HG02763 (cell line): ENCODE measurements at regions not wholly inside any gene's neighbourhood (a gene's known extent, or its start where the extent isn't known, plus 50 kb on each side); places are given as distances from the start of the nearest gene placed in this dataset.
"Not testable (repeated sequence)": the region's sequence is repeated elsewhere in the genome, so short reads cannot be mapped to it uniquely, and the experiment has no call there.

Experiments
- ATAC-seq: cut with Tn5 transposase; IDR thresholded peaks from one replicate; pipeline ENCODE4 v1.9.1; 2021; ENCODE audit warnings: mild to moderate bottlenecking, moderate library complexity; ENCODE audit not compliant: unreplicated experiment

GRCh38 chr7:92976931-92977330, 140.6 kb upstream of the CDK6 start:
- no peak for ATAC-seq

GRCh38 chr7:92973974-92974373, 137.6 kb upstream of the CDK6 start:
- no peak for ATAC-seq

- no peak for ATAC-seq
Measured at GRCh38 chr7:92973293-92973731, 136.9 kb upstream of the CDK6 start.

GRCh38 chr7:92972441-92972840, 136.1 kb upstream of the CDK6 start:
- ATAC-seq = no peak

GRCh38 chr7:92969061-92969460, 132.7 kb upstream of the CDK6 start:
- ATAC-seq = no peak

GRCh38 chr7:92968502-92968901, 132.1 kb upstream of the CDK6 start:
- peak; percentile 58 for ATAC-seq

GRCh38 chr7:92967238-92967637, 130.9 kb upstream of the CDK6 start:
- ATAC-seq = no peak

- no peak for ATAC-seq
Measured at GRCh38 chr7:92964141-92964540, 127.8 kb upstream of the CDK6 start.

GRCh38 chr7:92963566-92963965, 127.2 kb upstream of the CDK6 start:
- ATAC-seq = no peak

GRCh38 chr7:92961961-92962360, 125.6 kb upstream of the CDK6 start:
- ATAC-seq = no peak

GRCh38 chr7:92956575-92956974, 120.2 kb upstream of the CDK6 start:
- ATAC-seq = no peak

- no peak for ATAC-seq
Measured at GRCh38 chr7:92955081-92955480, 118.7 kb upstream of the CDK6 start.

GRCh38 chr7:92953657-92954056, 117.3 kb upstream of the CDK6 start:
- ATAC-seq = no peak

GRCh38 chr7:92949748-92950147, 113.4 kb upstream of the CDK6 start:
- ATAC-seq = no peak

GRCh38 chr7:92945840-92946239, 109.5 kb upstream of the CDK6 start:
- no peak for ATAC-seq

GRCh38 chr7:92944633-92945032, 108.3 kb upstream of the CDK6 start:
- ATAC-seq = no peak

- ATAC-seq = not testable (repeated sequence)
Measured at GRCh38 chr7:92942706-92943105, 106.3 kb upstream of the CDK6 start.

- ATAC-seq = no peak
Measured at GRCh38 chr7:92939666-92940360, 103.4 kb upstream of the CDK6 start.

- no peak for ATAC-seq
Measured at GRCh38 chr7:92934096-92934495, 97.7 kb upstream of the CDK6 start.

GRCh38 chr7:92932450-92932849, 96.1 kb upstream of the CDK6 start:
- ATAC-seq = no peak

GRCh38 chr7:92930404-92930803, 94.0 kb upstream of the CDK6 start:
- ATAC-seq = no peak

- ATAC-seq = no peak
Measured at GRCh38 chr7:92926697-92927044, 90.3 kb upstream of the CDK6 start.
